ENCODE measurements at regions not wholly inside any gene's neighbourhood (a gene's known extent, or its start where the extent isn't known, plus 50 kb on each side); places are given as distances from the start of the nearest gene placed in this dataset.

DNA sequence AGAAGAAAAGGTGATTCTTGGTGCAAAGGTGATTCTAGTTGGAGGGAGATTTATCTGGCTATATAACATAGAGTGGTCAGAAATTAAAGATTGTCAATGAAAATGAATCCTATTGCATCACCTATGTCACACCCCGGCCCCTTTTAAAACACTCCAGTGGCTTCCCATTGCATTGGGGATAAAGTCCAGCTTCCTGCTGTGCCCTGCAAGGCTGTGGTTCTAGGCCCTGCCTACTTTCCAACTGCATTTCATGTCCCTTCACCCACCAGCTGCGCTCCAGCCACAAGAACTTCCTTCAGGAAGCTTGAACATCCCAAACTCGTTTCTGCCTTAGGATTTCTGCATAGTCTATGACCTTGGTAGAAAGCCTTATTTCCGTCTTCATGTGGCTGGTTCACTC lies 118.7 kb upstream of the UMPS start:
- DNase-seq = no peak

DNA sequence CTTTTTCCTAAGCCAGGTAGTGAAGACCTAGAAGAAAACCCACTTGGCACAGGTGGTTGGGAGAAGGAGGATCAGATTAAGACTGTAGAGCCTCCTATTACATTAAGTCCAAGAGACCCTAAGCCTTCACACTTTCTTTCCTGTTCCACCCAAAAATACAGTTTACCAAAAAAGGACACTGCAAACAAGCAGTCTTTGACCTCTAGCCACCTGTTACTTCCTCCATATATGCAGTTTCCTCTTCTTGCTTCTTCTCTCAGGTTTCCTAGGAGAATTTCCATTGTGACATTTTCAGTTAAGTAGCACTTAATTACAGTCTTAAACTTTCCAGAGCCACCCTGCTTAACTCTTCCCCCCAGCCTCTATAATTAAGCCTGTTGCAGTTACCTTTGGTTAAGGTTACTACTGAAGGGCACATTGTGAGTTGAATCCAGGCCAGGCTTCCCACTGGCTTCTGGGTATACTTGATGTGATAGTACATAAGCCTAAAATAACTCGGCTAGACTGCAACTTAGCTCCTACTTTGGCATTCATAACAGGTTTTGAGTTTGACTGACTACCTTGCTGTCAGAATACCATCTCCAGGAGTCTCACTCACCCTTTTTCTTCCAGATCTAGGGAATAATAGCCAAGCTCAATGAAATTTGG lies 114.2 kb upstream of the UMPS start:
- no peak for DNase-seq

DNA sequence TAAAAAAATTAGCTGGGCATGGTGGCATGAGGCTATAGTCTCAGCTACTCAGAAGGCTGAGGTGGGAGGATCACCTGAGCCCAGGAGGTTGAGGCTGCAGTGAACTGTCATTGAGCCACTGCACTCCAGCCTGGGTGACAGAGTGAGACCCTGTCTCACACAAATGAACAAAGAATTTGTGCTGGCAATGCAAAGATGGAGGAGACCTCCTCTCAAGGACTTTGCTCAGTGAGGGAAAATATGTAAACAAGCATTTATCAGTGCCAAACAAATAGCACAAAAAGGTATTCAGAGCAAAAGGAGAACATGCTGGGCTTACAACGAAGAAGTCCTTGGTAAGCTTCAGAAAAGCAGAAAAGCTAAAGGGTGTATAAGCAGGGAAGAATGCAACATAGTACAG lies 113.1 kb upstream of the UMPS start:
- no peak for DNase-seq

DNA sequence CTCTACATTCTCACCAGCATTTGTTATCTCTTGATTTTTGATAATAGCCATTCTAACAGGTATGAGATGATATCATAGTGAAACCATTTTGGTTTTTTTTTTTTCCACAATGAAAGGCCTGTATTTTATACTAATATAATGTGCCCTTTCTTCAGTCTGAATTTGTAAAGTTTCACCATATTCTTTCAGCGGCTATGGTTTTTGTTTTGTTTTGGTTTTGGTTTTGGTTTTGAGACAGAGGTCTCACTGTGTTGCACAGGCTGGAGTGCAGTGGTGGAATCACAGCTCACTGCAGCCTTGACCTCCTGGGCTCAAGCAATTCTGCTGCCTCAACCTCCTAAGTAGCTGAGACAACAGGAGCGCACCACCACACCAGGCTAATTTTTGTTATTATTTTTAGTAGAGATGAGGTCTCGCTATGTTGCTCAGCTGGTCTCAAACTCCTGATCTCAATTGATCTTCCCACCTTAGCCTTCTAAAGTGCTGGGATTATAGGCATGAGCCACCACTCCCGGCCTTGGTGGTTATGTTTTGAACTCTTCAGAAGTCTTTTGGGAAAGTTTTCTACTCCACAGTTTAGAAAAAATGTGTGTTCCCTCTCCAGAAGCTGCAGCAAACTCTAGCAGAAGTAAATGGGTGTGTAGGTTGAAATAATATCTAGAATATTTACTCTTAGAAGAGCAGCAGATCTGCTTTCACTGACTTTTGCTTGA lies 110.2 kb upstream of the UMPS start:
- no peak for DNase-seq

DNA sequence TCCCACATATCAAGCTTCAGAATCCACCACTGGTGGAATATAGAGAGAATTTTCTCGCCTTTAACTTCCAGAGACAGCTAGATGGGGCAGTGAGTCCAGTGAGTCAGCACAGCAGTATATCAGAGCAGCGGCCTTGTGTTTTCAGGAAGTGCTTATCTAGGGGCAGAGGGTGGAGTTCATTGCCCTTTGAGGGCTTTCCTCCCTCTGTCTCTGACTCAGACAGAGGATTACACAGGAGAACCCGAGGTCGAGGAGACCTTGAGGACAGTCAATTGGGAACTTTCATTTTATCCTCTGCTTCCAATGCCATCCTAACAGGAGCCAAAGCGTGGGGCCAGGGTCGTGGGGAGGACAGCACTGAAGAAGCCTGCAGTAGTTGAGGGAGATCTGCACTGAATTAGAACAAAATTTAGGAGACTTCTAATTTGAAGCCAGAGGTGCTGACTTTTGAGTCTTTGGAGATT lies 109.6 kb upstream of the UMPS start:
- no peak for DNase-seq

DNA sequence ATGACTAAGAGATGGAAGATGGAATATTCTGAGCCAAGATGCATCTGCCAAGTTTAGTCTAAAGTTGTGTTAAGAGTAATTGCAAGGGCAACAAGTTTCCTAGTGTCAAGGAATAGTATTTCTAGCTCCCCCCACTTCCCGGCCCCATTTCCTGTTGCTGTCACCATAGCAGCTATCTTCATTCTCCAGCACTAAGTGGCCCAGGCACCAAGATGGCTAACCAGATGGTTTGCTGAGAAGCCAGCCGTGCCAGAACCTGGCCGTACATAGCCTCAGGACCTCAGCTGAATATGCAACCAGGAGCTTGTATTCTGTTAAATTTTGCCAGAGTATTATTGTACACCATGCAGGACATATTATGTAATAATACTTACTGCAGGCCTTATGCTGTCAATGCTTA lies 108.8 kb upstream of the UMPS start:
- no peak for DNase-seq

DNA sequence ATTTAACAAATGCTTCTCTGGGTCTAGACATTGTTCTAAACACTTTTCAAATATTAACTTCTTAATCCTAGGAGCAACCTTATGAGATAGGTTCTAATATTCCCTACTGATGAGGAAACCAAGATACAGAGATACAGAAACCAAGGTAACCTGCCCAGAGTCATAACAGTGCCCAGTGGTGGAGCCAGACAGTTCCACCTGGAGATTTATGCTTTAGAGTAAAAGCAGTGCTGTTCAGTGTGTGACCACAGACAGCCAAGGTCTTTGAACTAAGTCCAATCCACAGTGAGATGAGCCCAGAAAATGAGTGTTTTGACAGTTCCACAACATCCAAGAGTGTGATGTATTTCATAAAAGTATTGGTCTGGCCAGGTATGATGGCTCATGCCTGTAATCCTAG lies 105.2 kb upstream of the UMPS start:
- DNase-seq = no peak

DNA sequence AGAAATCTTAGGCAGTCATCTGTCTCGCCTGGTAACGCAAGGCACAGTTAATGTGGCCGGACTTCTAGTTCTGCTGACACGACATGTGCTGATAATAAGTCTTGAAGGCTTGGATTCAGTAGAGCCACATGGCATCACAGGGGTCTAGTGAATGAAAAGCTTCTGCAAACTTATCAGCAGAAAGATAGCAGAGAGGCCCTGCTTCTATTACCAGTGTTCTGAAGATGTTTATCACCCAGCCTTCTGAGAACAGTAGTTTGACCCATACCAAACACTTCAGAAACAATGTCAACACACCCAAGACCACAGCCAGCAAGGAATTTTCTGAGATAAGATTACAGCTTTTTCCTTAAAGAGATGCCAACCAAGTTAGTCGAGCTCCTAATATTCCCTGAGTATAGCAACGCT lies 102.7 kb upstream of the UMPS start:
- DNase-seq = no peak

DNA sequence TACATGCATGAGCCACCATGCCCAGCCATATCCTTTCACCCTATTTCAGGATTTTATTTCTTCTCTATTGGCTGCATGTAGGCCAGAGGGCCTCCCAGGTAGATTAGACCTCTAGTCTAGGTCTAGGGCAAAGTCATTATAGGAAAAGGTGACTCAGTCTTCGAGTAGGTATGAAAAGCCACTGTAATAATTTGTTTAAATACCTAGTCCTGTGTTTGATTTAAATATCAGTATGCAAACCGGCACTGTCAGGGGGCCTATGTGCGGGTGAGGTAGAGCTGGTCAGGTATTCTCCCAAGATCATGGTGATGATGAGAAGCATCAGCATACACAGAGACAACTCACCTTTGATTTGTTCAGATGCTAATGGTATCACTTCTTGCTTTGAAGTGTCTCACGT lies 101.4 kb upstream of the UMPS start:
- DNase-seq = no peak

DNA sequence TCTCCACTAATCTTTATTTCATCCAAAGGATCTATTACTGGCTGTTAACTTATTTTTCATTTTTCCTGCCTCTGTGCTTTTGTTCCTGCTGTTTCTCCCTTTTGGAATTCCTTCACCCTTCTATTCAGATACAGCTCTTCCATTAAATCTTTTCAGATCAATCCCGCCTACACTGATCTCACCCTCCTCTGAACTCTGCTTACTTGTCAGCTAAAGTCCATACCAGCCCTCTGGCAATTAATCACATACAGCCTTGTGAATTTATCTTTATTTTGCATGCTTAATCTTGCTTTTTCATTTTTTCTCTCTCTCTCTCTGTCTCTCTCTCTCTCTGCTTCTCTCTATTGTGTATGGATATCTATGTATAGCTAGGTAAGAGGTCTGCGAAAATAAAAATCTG lies 100.8 kb upstream of the UMPS start:
- DNase-seq = no peak

DNA sequence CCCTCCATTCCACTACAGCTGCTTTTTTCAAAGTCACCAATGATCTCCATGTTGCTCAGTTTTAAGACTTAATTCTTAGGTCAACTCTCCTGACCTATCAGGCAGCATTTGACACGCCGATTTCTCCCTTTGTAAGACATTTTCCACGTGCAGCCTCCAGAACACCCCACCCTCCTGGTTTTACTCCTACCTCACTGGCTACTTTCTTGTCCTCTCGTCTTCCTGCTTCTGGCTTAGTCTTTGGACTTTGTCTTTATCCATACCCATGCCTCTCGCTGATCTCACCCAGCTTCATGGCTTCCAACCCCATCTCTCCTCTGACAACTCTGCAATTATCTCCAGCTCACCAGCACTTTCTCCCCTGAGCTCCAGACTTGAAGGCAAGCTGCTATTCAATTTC lies 99.3 kb upstream of the UMPS start:
- DNase-seq = no peak

DNA sequence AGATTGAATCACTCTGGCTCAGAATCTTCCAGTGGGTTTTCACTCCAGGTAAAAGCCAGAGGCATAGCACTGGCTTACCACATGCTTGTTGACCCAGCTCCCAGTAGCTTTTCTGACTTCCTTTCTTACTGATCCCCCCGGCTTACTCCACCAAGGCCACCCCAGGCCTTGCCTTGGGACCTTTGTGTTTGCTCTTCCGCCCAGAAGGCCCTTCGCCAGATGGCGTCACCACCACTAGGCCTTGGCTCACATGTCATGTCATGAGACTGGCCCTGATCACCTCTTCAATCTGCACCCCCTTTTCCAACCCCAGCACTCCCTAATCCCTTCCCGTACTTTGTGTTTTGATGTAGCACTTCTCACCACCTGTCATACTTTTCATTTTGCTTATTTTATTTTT lies 98.5 kb upstream of the UMPS start:
- DNase-seq = no peak

DNA sequence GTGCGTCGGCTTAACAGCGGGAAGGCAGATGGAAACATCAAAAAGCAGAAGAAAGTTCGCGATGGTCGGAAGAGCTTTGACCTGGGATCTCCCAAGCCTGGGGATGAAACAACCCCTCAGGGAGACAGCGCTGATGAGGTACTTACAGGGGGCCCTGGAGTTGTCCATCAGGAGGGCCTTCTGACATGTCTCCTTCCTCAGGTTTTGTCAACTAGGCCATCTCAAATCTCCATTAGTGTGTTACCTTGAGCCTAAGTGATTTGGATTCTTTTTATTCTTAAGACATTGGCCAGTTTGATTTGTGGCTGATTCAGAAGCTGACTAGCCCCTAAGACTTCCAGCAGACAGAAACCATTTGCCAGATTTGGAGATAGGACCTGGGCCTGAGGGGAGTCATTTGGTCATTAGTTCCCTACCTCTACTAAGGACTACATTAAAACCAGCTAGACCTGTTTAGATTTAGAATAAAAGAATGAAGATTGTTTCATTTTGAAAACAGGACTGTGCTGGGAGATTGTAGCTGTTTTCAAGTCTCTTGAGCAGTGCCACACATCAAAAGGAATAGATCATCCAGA lies 97.6 kb upstream of the UMPS start:
- no peak for DNase-seq

DNA sequence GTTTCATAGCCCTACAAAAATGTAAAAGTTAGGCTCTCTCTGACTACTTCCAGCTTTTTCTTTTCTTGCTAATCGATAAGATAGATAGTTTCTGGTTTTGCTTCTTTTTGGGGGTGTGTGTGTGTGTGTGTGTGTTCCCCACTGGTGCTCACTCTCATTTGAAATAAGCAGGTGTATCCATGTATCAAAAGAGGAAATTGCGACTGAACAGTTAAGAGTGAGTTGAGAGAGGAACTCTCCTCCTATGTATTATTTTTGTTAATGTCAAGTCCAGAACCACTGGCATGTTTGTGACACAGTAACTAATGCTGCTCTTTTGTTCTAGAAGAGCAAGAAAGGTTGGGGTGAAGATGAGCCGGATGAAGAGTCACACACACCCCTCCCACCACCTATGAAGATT lies 96.7 kb upstream of the UMPS start:
- no peak for DNase-seq

DNA sequence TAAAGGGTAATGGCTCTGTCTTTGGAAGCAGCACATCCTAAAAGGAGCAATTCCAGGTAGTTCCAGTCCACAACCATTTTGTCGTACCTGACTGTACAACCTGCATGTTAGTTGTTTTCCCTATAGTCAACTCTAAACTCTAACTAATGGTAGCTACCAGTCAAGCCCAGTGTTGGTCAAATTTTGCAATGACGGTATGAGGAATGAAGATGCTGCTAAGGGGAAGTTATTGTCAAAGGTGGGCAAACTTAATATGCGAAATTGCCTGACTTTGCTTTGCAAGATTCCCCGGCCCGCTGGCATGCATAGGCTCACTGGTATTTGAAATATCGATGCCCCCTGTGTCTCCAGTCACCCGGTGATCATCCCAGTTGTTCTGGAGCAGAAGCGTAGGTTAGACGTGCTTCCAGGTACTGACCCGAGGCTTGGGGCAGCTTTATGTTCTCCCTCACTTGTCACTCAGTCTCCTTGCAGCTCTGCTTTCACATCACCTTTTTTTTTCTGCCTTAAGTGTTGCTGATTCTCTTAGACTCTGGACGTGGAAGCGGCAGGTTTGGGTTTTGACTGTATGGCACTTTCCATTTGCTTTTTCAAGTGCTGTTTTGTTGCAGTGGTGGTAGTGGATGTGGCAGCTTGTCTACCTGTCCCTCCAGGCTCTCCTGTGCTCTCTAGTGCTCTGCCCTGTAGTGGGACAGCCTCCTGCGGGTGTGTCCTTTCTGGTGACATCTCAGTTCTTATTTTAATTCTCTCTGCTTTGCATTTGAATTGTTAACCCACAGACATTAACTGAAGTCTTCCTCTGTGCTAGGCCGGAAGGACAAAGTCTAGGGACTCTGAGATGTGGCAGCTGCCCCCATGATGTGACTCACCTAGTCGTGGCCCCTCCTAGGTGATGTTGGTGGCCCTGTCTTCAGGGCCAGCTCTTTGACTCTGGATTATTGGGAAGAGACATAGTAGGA lies 95.8 kb upstream of the UMPS start:
- DNase-seq = no peak

DNA sequence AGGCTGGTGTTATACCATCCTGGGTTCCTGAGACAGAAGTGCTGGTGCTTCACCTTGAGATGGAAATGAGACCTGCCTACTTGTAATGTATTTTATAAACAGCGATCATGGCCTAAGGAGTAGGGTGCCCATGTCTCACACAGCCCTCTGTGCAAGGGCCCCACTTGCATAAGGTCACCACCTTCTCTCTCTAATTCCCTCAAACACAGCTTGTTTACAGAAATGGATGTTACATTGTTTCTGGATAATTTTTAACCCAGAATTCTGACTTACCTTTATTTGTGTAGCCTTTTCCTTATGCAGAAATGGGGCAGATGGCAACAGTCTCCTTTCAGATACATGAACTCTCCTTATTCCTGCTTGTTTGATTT lies 95.1 kb upstream of the UMPS start:
- DNase-seq = no peak

DNA sequence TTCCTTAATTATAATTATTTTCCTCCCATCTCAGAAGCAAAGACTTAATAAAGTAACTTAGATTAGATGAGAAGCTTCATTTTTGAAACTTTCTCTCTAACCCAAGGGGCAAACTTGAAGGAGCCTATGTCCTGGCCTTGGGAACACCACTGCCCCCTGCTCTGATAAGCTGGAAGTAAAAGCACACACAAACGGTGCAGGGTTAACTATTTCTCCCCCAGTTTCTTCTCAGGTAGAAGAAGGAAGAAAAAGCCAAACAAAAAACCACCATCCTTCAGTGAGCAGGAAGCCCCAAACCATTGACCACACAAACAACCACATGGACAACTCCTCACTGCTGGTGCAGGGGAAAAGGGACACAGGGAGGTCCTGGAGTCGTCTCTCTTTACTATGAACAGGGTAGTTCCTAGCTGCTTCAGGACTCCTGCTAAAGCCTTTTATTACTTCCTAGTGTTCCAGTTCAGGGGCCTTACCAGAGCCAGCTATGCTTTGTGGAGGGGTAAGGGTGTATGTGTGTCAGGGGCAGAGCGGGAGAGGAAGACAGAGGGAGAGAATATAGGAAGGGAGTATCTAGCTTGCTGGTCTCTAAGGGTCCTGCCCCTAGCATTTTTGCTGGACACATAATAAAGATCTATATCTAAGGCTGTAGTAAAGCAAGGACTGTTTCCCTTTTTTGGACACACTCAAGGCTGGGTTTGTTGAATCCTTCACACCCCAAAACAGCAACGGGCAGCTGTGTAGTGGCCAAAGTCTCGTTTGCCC lies 94.0 kb upstream of the UMPS start:
- DNase-seq = no peak

DNA sequence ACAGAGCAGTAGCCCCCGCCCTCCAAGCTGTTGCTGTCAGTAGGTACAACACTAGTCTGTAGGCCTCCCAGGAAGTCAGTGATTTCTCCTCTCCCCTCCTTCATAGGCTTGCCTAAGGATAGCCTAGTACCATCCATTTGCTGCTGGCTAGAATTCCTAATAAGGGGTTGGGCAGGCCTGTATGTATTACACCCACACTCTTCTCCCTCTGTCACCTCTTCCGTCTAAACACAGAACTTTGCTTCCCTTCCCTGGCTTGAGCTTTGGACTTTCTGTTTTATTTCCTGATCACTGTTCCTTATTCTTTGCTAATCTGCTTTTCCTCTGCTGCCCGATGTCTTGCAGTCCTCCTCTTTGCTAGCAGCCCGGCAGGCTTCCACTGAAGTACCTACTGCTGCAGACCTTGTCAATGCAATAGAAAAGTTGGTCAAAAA lies 93.4 kb upstream of the UMPS start:
- DNase-seq = no peak

DNA sequence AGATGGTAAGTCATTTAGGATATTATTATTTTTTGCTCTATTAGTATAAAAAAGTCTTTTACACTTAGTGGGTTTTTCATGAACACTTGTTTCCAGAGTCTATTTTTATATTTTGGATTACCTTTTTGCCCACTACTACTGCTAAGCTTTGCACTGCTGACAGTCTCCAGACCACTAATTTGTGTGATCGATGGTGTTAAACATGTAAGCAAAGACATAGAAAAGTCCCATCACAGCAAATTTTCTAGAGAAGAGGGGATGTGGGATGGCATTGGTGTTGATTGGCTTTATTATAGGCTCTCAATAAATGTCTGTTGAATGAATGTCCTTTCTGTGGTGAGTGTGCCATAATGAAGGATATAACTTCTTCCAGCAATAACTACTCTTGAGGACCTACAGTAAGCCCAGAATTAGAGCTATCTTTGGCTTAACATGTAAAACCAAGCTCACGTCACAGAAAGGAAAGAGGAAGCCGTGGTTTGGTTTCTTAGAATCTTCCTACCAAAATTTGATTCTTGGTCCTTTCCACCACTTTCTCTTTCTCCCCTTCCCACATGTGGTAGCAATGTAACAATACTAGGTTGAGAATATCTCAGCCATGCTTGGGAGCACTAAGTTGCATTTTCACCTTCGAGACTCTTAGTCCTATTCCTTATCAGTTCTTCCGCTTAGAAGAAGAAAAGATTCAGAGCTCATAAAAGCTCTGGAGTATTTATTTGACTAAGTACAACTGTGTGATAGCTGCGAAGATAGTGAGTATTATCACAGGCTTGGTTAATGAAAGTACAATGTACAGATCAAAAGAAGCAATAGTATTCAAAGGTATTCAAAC lies 90.6 kb upstream of the UMPS start:
- DNase-seq = no peak

DNA sequence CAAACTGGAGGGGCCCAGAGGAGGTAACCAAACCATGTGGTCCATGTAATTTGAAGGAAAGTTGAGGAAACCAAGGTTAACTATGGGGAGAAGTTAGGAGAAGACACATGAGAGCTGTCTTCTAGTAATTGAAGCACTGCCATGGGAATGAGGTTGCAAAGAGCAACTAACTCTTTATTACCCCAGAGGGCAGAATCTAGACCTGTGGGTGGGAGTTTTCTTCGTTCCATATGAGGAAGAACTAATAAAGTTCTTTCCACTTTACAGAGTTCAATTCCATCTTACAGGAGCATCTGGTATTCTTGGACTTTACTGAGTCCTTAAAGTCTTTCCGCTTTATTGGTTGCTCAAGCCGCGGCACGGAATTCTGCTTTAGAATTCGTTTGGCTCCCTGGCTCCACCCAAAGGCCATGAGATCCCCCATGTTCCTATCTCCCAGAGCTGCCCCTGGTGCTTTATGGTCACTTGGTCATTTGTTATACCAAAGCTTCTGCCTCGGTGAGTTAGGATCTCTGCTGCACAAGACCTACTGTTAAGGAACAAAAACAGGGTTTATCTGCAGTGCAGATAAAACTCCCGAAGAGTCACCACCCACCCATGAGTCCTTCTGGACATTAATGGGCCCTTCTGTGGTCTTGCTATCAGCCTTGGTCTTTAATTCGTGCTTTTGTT lies 89.5 kb upstream of the UMPS start:
- DNase-seq = no peak

DNA sequence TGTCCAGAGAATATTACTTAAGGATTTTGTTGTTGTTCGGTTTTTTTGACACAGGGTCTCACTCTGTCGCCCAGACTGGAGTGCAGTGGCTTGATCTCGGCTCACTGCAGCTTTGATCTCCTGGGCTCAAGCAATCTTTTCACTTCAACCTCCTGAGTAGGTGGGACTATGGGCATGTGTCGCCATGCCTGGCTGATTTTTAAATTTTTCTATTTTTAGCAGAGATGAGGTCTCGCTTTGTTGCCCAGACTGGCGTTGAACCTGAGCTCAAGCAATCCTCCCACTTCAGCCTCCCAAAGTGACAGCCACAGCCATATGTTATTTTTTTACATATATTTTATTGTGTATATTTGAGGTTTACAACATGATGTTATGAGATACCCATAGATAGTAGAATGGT lies 86.8 kb upstream of the UMPS start:
- no peak for DNase-seq
